ENCODE measurements at regions not wholly inside any gene's neighbourhood (a gene's known extent, or its start where the extent isn't known, plus 50 kb on each side); places are given as distances from the start of the nearest gene placed in this dataset.
A peak's percentile ranks its signal among the peaks of the same experiment; 100 is the strongest.
"Not testable (repeated sequence)": the region's sequence is repeated elsewhere in the genome, so short reads cannot be mapped to it uniquely, and the experiment has no call there.

- Histone ChIP-seq H3K4me3 (ENCODE audit: low read depth in 1 of 2, low read length in 2 of 2) (no peak overlapping the region), H3K36me3 (ENCODE audit: insufficient read depth, low read length) (no peaks in the 10 kb centered on the region), H3K4me1 (ENCODE audit: insufficient read depth, low read length) (no peaks in the 10 kb centered on the region), H3K9ac (ENCODE audit: low read length) (no peak overlapping the region), H3K27ac (ENCODE audit: low read depth, low read length) (no peak overlapping the region), H3K9me3 (ENCODE audit: low read length) (no peaks in the 10 kb centered on the region), H3K27me3 (ENCODE audit: control insufficient read depth in 1 of 2, insufficient read depth in 2 of 2, low read length in 2 of 2) (peaks cover 12 to 18% of the 10 kb centered on the region in 2 donors)
These were observed 106.7 kb downstream of the GPX5 start for GRCh38 chr6:28632326-28632851.

GRCh38 chr6:28633445-28634215, 107.9 kb downstream of the GPX5 start:
- Histone ChIP-seq H3K36me3 (ENCODE audit: insufficient read depth, low read length) (no peaks in the 10 kb centered on the region), H3K4me1 (ENCODE audit: insufficient read depth, low read length) (no peaks in the 10 kb centered on the region), H3K27me3 (ENCODE audit: control insufficient read depth in 1 of 2, insufficient read depth in 2 of 2, low read length in 2 of 2) (peaks cover 12 to 18% of the 10 kb centered on the region in 2 donors), H3K4me3 (ENCODE audit: low read depth in 1 of 2, low read length in 2 of 2) (no peak overlapping the region), H3K27ac (ENCODE audit: low read depth, low read length) (no peak overlapping the region), H3K9me3 (ENCODE audit: low read length) (no peaks in the 10 kb centered on the region), H3K9ac (ENCODE audit: low read length) (no peak overlapping the region)

- H3K36me3 ChIP-seq (ENCODE audit: insufficient read depth, low read length), result no peaks in the 10 kb centered on the region
- no peaks in the 10 kb centered on the region for H3K4me1 ChIP-seq (ENCODE audit: insufficient read depth, low read length)
- H3K9ac ChIP-seq (ENCODE audit: low read length), result no peak overlapping the region
- peaks cover 12 to 18% of the 10 kb centered on the region in 2 donors for H3K27me3 ChIP-seq (ENCODE audit: control insufficient read depth in 1 of 2, insufficient read depth in 2 of 2, low read length in 2 of 2)
- no peak overlapping the region for H3K27ac ChIP-seq (ENCODE audit: low read depth, low read length)
- no peaks in the 10 kb centered on the region for H3K9me3 ChIP-seq (ENCODE audit: low read length)
- H3K4me3 ChIP-seq (ENCODE audit: low read depth in 1 of 2, low read length in 2 of 2), result peak overlapping the region in 1 of 2 donors; percentile 35
These were observed 108.7 kb downstream of the GPX5 start for GRCh38 chr6:28634411-28634760.

GRCh38 chr6:28634761-28635546, 109.3 kb downstream of the GPX5 start:
- no peak overlapping the region for H3K27ac ChIP-seq (ENCODE audit: low read depth, low read length)
- H3K4me1 ChIP-seq (ENCODE audit: insufficient read depth, low read length), result no peaks in the 10 kb centered on the region
- H3K9ac ChIP-seq (ENCODE audit: low read length), result no peak overlapping the region
- no peaks in the 10 kb centered on the region for H3K36me3 ChIP-seq (ENCODE audit: insufficient read depth, low read length)
- H3K27me3 ChIP-seq (ENCODE audit: control insufficient read depth in 1 of 2, insufficient read depth in 2 of 2, low read length in 2 of 2), result peaks cover 12 to 18% of the 10 kb centered on the region in 2 donors
- no peaks in the 10 kb centered on the region for H3K9me3 ChIP-seq (ENCODE audit: low read length)
- H3K4me3 ChIP-seq (ENCODE audit: low read depth in 1 of 2, low read length in 2 of 2), result peak overlapping the region in 1 of 2 donors; percentile 35

- H3K4me1 ChIP-seq (ENCODE audit: insufficient read depth, low read length), result no peaks in the 10 kb centered on the region
- H3K9ac ChIP-seq (ENCODE audit: low read length), result no peak overlapping the region
- H3K27ac ChIP-seq (ENCODE audit: low read depth, low read length), result no peak overlapping the region
- H3K36me3 ChIP-seq (ENCODE audit: insufficient read depth, low read length), result no peaks in the 10 kb centered on the region
- peaks cover 12 to 18% of the 10 kb centered on the region in 2 donors for H3K27me3 ChIP-seq (ENCODE audit: control insufficient read depth in 1 of 2, insufficient read depth in 2 of 2, low read length in 2 of 2)
- peak overlapping the region in 1 of 2 donors; percentile 13 for H3K4me3 ChIP-seq (ENCODE audit: low read depth in 1 of 2, low read length in 2 of 2)
- no peaks in the 10 kb centered on the region for H3K9me3 ChIP-seq (ENCODE audit: low read length)
These were observed 110.0 kb downstream of the GPX5 start for GRCh38 chr6:28635547-28636158.

- no peaks in the 10 kb centered on the region for H3K4me1 ChIP-seq (ENCODE audit: insufficient read depth, low read length)
- H3K4me3 ChIP-seq (ENCODE audit: low read depth in 1 of 2, low read length in 2 of 2), result no peak overlapping the region
- H3K9me3 ChIP-seq (ENCODE audit: low read length), result no peaks in the 10 kb centered on the region
- no peak overlapping the region for H3K9ac ChIP-seq (ENCODE audit: low read length)
- H3K27ac ChIP-seq (ENCODE audit: low read depth, low read length), result no peak overlapping the region
- no peaks in the 10 kb centered on the region for H3K36me3 ChIP-seq (ENCODE audit: insufficient read depth, low read length)
- H3K27me3 ChIP-seq (ENCODE audit: control insufficient read depth in 1 of 2, insufficient read depth in 2 of 2, low read length in 2 of 2), result peaks cover 12% of the 10 kb centered on the region in 2 donors
These were observed 113.2 kb downstream of the GPX5 start for GRCh38 chr6:28638787-28639430.

- H3K9ac ChIP-seq (ENCODE audit: low read length); H3K9me3 ChIP-seq (ENCODE audit: low read length); H3K4me3 ChIP-seq (ENCODE audit: low read depth in 1 of 2, low read length in 2 of 2); H3K27ac ChIP-seq (ENCODE audit: low read depth, low read length); H3K4me1 ChIP-seq (ENCODE audit: insufficient read depth, low read length); H3K36me3 ChIP-seq (ENCODE audit: insufficient read depth, low read length): not testable (repeated sequence)
- H3K27me3 ChIP-seq (ENCODE audit: control insufficient read depth in 1 of 2, insufficient read depth in 2 of 2, low read length in 2 of 2), result peaks cover 7 to 12% of the 10 kb centered on the region in 2 donors
These were observed 114.0 kb downstream of the GPX5 start for GRCh38 chr6:28639445-28640290.

- Histone ChIP-seq H3K4me3 (ENCODE audit: low read depth in 1 of 2, low read length in 2 of 2) (no peak overlapping the region), H3K27ac (ENCODE audit: low read depth, low read length) (no peak overlapping the region), H3K9me3 (ENCODE audit: low read length) (no peaks in the 10 kb centered on the region), H3K36me3 (ENCODE audit: insufficient read depth, low read length) (no peaks in the 10 kb centered on the region), H3K9ac (ENCODE audit: low read length) (no peak overlapping the region), H3K4me1 (ENCODE audit: insufficient read depth, low read length) (no peaks in the 10 kb centered on the region), H3K27me3 (ENCODE audit: control insufficient read depth in 1 of 2, insufficient read depth in 2 of 2, low read length in 2 of 2) (peaks cover 8 to 11% of the 10 kb centered on the region in 2 donors)
These were observed 117.5 kb downstream of the GPX5 start for GRCh38 chr6:28643017-28643740.

- H3K27me3 ChIP-seq (ENCODE audit: control insufficient read depth in 1 of 2, insufficient read depth in 2 of 2, low read length in 2 of 2), result peaks cover 11 to 19% of the 10 kb centered on the region in 2 donors
- H3K36me3 ChIP-seq (ENCODE audit: insufficient read depth, low read length), result no peaks in the 10 kb centered on the region
- H3K27ac ChIP-seq (ENCODE audit: low read depth, low read length), result no peak overlapping the region
- no peaks in the 10 kb centered on the region for H3K4me1 ChIP-seq (ENCODE audit: insufficient read depth, low read length)
- H3K9me3 ChIP-seq (ENCODE audit: low read length), result no peaks in the 10 kb centered on the region
- no peak overlapping the region for H3K9ac ChIP-seq (ENCODE audit: low read length)
- H3K4me3 ChIP-seq (ENCODE audit: low read depth in 1 of 2, low read length in 2 of 2), result no peak overlapping the region
These were observed 121.0 kb downstream of the GPX5 start for GRCh38 chr6:28646650-28647049.

Measured in muscle layer of colon (tissue), 2 donors.